ENCODE measurements at regions not wholly inside any gene's neighbourhood (a gene's known extent, or its start where the extent isn't known, plus 50 kb on each side); places are given as distances from the start of the nearest gene placed in this dataset.

DNA sequence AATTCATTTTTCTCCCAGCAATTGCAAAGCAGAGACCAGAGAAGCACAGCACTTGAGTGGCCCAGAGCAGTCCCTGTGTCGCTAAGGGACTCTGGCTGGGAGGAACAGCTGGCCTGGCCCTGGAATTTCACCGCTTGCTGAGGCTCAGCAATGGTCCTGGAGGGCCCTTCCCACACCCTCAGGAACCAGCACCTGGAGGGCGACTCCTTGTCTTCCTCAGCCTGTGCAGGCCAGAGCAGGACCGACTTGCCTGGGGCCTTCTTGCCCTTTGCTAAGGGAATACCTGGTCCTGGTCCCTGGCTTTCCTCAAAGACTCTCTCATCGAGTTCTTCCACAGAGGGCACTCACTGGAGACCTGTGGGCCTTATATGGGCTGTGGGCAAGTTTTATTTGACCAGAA, 294.6 kb downstream of the RPLP1 start:
- DNase-seq (ENCODE audit: low spot score) = no peak

DNA sequence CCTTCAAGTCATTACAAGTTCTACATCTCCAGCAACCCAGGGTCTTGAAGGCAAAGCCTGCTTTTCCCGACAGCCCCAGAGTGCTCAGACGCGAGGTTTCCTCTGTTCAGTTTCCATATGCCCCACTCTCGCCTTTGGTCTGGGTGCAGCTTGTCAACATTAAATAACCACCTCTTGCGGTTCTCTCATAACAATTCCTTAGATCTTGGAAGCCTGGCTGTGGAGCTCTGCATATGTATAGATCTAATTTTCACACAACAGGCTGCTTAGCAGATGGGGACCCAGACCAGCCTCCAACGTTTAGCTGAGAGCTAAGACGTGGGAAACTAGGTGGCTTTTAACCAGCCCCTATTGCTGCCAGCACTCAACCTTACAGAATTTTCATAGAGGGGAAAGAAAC, 295.5 kb downstream of the RPLP1 start:
- DNase-seq (ENCODE audit: low spot score) = no peak

DNA sequence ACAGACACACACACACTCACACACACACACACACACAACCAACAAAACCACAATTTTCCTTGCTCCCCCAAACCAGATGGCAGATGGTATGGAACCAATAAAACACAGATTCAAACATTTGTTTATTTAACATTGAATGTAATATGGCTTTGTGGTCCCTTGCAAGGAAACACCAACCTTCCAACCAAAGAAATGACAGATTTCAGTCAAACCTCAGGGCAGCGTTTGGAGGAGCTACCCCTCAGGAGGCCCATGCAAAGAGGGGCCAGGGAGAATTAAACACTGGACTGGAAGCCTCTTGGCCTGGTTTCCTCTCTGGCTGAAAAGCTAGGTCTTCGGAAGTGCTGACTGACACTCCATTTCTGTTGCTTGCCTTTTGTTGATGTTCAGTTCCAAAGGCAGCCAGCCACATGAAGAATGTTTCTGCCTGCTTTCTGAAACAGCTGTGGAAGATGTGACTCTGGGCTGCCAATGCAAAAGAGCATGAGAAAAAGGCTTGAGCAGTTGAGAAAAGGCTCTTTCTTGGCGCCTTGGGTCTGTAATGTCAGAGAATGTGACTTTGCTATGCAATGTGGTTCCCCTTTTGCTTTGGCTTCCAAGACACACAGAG, 296.1 kb downstream of the RPLP1 start:
- DNase-seq (ENCODE audit: low spot score) = no peak

GRCh38 chr15:69749274-69749673, 296.7 kb downstream of the RPLP1 start:
- DNase-seq (ENCODE audit: low spot score) = no peak

DNA sequence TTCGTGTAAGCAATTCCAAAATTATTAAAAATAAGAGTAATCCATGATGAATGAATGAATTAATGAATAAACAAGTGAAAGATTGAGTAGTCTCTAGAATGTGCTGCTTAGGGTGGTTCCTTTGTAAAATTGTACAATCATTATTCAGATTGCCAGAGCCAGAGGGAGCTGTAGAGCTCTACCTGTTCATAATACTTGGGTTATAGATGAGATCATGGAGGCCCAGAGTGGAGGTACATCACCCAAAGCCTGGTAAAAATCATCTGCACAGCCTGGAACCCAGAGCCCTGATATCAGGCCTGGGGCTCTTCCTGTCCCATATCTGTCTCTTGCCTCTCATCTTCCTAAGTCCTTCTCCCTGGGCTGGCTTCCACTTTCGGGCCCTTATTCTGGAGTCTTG, 297.2 kb downstream of the RPLP1 start:
- DNase-seq (ENCODE audit: low spot score) = peak; percentile 49

GRCh38 chr15:69750253-69750652, 297.6 kb downstream of the RPLP1 start:
- no peak for DNase-seq (ENCODE audit: low spot score)

- no peak for DNase-seq (ENCODE audit: low spot score)
Observed at GRCh38 chr15:69751147-69751546, 298.5 kb downstream of the RPLP1 start.

- DNase-seq (ENCODE audit: low spot score) = peak; percentile 5
Observed at GRCh38 chr15:69751566-69751965, 298.9 kb downstream of the RPLP1 start.

DNA sequence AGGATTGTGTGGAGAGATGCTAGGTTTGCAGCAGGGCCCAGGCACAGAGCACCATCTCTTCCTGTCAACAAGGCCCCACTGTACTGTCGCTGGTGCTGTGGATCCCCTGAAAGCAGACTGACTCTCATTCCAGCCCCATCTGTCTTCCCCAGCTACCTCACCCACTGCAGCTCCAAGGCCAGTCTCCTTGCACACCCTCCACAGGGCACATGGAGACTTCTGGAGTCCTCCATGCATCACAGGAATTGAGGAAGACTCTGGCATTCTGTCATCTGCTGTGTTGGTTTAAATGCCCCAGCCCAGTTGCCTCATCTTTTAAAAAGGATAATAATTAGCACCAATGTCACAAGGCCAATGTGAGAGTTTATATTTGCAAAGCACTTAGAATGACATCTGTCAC, 301.2 kb downstream of the RPLP1 start:
- no peak for DNase-seq (ENCODE audit: low spot score)

DNA sequence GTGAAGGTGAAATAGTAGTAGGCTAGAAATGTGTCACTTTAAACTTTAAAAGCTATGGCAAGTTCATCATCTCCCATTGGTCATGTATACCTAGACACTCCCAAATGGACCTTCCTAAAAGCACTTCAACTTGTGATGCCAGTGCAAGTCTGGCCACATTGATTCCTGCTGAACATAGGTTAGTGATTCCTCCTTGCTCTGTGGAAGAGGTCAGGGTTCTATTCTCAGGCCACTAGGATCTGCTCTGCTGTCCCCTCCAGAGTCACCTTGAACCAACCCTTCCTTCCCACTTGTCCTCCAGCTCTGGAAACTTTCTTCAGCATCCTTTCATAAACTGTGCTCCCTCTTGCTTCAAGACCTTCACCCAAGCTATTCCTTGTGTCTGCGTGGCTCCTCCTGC, 301.7 kb downstream of the RPLP1 start:
- DNase-seq (ENCODE audit: low spot score) = no peak

DNA sequence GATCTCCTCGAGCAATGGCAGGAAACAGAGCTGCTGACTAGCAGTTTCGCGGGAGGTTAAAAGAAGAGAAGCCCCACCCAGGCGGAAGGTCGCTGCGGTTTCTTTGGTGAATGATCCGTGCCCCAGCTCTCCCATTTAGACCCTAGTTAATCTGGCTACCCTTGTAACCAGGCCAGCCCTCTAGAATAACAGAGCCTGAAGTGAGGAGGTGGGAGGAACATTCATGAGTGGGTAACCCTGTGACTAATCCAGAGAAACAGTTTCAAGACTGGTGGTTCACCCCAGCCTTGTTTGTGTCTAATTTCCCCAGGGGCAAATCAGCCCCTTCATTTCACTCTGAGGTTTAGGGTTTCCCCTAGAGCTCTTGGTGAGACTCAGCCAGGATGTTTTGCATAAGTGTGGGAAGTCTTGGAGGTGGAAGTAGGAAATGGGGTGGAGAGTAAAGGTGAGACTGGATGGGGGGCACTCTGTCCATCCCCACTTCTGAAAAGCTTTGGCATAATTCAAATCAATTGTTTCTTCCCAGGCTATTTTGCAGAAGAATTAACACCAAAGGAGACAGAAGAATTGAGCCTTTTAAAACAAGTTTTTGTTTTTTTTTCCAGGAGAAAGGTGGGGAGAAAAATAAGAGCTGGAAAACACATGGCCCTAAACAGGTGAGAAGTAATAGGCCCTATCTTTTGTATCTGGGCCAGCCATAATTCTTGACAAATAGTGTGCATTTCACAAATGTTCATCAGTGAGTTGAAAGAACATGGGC, 303.1 kb downstream of the RPLP1 start:
- DNase-seq (ENCODE audit: low spot score) = peak; percentile 87

GRCh38 chr15:69756440-69756839, 303.8 kb downstream of the RPLP1 start:
- DNase-seq (ENCODE audit: low spot score) = no peak

DNA sequence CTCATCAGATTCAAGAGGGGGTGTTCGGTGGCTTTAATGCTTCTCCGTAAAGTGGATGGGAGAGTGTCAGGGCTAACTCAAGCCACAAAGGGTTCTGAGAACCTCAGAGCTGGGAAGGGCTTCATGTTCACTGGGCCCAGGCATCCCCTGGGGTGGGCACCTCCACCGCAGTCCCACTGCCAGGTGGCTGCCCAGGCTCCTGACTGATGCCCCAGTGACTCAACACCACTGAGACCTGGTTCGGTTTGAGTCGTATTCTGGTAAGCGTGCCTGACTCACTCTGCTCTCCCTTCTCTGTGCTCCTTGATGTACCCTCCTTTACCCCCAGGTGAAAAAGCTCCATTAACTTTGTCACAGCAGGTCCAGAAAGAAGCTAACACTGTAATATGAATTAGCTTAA, 304.6 kb downstream of the RPLP1 start:
- peak; percentile 63 for DNase-seq (ENCODE audit: low spot score)

GRCh38 chr15:69758291-69758771, 305.7 kb downstream of the RPLP1 start:
- DNase-seq (ENCODE audit: low spot score) = no peak

GRCh38 chr15:69758810-69759790, 306.5 kb downstream of the RPLP1 start:
- DNase-seq (ENCODE audit: low spot score) = peak; percentile 90

- peak; percentile 10 for DNase-seq (ENCODE audit: low spot score)
Observed at GRCh38 chr15:69760258-69760845, 307.7 kb downstream of the RPLP1 start.

- DNase-seq (ENCODE audit: low spot score) = peak; percentile 93
Observed at GRCh38 chr15:69760890-69761568, 308.4 kb downstream of the RPLP1 start.

DNA sequence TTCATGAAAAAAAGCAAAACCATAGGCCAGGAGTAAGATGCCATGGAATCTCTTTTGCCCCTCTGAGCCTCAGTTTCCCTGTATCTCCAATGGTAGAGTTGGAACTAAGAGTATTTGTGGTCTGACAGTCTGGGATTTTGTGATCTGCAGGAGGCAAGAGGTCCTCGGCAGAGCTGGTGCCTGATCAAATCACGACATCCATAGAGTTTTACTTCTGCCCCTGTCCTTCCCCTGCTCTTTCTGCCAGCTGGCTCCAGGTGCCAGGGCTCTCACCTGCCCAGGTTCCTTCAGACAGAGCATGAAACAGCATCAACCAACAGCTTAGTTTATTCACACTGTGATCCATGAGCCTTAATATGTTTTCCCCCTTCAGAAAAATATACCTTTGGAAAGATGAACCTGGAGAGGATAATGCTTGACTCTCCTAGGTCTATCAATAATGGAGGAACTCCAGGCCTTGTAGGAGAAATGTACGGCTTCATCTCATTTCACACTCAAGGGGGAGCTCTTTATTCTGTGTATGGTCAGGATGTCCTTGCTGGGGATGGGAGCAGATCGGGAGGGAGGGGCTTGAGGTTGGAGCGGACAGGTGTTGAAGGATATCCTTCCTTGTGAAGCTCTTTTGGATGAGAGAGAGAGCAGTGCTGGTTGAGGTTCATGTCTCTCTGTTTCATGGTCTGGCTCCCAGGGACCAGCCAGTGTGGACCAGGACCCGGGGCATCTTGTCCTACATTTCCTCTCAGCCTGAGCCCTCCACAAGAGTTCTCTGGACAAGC, 309.9 kb downstream of the RPLP1 start:
- DNase-seq (ENCODE audit: low spot score) = no peak

DNA sequence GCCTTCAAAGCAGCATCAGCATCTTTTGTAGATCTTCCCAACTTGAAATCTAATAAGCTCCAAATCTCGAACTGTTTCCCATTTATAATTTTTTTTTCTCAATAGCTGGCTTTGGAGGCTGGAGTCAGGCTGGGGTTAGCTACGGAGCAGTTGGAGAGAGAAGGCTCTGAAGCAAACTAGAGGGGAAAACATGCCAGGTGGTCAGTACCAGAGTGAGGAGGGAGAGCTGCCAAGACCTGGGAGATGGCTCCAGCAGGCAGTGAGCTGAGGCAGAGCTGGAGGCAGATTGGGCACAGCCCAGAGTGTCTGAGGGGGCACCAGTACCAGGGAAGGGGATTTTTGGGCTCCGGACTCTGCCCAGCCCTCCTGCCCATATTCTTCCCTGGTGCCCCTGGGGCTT, 311.2 kb downstream of the RPLP1 start:
- DNase-seq (ENCODE audit: low spot score) = no peak

- no peak for DNase-seq (ENCODE audit: low spot score)
Observed at GRCh38 chr15:69766156-69766555, 313.5 kb downstream of the RPLP1 start.

DNA sequence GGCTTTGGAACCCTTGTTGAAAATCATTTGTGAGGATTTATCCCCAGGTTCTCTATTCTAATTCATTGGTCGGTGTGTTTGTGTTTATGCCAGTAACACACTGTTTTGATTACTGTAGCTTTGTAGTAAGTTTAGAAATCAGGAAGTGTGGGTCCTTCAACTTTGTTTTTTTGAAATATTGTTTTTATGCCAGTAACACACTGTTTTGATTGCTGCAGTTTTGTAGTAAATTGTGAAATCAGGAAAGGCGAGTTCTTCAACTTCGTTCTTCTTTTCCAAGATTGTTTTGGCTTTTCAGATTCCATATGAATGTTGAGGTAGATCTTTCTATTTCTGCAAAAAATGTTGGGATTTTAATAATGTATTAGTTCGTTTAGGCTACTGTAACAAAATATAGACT, 314.6 kb downstream of the RPLP1 start:
- DNase-seq (ENCODE audit: low spot score) = no peak
